ENCODE measurements at regions not wholly inside any gene's neighbourhood (a gene's known extent, or its start where the extent isn't known, plus 50 kb on each side); places are given as distances from the start of the nearest gene placed in this dataset.
"Not testable (repeated sequence)": the region's sequence is repeated elsewhere in the genome, so short reads cannot be mapped to it uniquely, and the experiment has no call there.

DNA sequence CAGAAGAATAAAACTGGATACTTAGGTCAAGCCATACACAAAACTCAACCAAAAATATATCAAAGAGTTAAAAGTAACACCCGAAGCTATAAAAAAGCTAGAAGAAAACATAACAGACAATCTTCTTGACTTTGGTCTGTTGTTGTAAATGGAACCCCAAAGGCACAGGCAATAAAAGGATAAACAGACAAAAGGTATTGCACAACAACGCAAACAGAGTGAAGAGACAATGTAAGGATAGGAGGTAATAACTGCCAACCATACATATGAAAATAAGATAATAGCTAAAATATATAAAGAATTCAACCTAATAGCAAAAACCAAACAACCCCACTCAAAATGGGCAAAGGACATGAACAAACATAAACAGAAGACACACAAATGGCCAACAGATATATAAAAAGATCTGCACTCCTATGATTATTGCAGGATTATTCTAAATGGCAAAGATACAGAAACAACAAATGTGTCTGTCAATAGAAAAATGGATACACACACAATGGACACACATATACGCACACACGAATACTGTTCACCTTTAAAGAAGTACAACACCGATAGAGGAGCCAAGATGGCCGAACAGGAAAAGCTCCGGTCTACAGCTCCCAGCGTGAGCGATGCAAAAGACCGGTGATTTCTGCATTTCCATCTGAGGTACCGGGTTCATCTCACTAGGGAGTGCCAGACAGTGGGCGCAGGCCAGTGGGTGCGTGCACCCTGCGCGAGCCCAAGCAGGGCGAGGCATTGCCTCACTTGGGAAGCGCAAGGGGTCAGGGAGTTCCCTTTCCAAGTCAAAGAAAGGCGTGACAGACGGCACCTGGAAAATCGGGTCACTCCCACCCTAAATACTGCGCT lies 1137.1 kb downstream of the FSCB start:
- no peak for DNase-seq

DNA sequence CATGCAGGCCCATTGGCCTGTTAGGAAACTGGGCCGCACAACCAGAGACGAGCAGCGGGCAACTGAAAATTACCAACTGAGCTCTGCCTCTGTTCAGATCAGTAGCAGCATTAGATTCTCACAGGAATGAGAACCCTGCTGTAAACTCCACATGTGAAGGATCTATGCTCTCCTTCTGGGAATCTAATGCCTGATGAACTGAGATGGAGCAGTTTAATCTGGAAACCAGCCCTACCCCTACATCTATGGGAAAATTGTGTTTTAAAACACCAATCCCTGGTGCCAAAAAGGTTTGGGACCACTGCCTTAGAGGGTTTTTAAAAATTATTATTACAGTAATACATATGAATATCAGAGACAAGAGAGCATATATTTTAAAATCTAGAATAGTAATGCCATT lies 1144.5 kb downstream of the FSCB start:
- no peak for DNase-seq

- no peak for DNase-seq
Measured at GRCh38 chr14:43361751-43362150, 1145.3 kb downstream of the FSCB start.

DNA sequence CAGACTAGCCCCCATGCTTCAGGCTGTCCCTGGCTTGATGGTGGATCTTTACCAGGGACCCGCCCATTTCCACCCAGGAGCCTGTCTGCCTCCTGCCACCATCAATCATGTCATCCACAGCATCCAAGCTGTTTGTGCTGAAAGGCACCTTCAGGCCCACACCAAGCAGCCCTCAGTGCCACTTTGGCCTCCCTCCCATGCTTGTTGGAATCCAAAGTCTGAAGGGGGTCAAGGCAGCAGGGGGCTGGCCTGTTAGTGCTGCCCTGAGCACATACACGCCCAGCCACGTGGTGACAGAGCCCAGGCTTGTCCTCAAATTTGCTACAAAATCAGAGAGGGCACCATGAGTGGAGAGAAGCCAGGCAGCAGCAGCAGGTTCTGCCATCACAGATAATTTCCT lies 1146.8 kb downstream of the FSCB start:
- DNase-seq = no peak

GRCh38 chr14:43359317-43359716 lies 1147.8 kb downstream of the FSCB start:
- DNase-seq = no peak

GRCh38 chr14:43356979-43357545 lies 1150.0 kb downstream of the FSCB start:
- no peak for DNase-seq

DNA sequence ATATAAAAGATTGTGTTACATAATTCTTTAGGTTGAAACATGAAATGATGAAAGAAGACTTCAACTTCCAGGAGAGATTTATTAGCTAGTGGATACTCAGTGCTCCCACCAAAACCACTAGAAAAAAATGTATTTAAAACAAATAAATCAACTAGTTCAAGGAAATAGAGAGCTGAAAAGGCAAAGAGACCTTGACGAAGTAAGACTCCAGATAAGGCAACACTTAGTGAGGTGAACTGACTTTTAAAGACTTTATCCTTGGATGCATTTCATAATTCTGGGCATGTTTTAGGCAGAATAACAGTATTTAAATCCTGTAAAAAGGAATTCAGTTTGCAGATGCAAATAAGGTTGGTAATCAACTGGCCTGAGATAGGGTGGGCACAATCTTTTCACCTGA lies 1150.7 kb downstream of the FSCB start:
- no peak for DNase-seq

- DNase-seq = no peak
Measured at GRCh38 chr14:43341921-43342320, 1165.2 kb downstream of the FSCB start.

DNA sequence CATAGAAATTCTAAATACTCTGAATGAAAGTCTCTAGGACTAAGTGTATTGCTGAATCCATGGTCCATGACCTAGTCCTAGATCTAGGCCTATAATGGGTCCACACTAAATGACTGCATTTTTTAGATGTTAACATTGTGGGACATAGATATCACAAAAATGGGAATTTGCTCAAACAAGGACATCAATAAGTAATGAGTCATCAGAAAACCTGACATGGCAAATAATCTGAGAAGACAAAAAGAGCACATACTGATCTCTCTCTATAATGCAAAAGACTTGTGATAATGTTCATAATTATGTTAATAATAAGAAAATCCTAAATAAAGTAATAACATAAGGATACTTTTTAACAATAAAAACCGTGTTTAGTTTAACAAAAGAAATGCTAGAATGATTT lies 1168.4 kb downstream of the FSCB start:
- DNase-seq = no peak

GRCh38 chr14:43336351-43336750 lies 1170.7 kb downstream of the FSCB start:
- no peak for DNase-seq

- not testable (repeated sequence) for DNase-seq
Measured at GRCh38 chr14:43326501-43327407, 1180.3 kb downstream of the FSCB start.

DNA sequence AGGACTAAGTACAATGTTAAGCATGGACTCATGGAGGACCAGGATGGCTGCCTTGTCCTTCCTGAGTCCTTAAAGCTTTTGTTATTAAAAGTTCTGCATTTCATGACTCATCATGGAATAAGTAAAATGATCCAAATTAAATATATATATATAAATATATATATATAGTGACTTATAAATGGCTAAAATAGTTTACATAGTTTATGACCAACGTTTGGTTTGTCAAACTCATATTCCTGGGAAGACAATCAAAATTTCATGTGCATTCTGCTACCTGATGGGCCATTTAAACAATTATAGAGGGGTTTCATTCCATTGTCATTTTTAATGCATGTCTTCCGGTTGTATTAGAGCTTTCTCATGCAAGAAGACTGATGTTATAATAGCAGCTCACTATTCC lies 1190.7 kb downstream of the FSCB start:
- no peak for DNase-seq

DNA sequence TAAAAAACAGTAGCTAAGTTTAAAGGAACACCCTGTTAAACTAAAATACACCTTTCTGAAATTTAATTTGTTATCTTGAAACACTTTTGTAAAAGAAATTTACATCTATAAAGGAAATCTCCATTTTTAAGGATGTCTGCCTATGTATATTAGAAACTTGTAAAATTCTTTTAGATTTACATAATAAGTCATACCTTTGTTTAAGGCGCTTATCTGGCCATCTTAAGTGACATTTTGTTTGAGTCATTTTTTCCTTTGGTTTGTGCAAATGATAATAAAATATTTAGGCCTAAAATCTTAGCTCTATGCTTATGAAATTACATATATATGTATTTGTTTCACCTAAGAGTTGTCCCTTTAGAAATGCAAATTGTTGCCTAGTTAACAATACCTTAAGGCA lies 1193.4 kb downstream of the FSCB start:
- no peak for DNase-seq

DNA sequence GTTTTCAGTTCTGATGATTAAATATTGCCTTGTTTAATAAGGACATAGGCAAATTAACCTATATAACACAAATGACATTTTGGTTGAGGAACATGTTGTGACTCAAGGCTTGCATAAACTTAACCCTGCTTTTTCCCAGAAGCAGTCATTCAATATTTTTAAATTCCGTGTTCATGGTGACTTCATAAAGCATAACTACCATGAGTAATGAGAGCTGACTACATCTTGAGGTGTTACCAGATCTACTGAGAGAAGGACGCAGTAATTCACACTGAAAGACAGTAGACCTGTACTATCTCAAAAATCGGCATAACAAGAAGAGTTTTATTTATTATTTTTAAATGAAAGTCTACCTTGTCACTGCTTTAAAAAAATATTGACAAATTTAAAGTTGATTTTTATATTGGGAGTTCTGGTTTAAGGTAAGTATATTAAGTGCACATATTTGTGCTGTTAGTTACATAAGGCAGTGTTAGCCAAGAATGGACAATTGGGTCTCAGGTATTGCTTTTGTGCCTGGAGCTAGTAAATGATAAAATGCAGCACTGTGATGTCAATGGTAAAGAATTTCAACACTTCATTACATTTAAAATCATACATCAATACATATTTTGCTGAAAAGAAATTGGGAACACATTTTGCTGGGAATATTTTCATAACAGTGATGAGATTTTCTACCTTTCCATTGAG lies 1198.5 kb downstream of the FSCB start:
- DNase-seq = no peak

DNA sequence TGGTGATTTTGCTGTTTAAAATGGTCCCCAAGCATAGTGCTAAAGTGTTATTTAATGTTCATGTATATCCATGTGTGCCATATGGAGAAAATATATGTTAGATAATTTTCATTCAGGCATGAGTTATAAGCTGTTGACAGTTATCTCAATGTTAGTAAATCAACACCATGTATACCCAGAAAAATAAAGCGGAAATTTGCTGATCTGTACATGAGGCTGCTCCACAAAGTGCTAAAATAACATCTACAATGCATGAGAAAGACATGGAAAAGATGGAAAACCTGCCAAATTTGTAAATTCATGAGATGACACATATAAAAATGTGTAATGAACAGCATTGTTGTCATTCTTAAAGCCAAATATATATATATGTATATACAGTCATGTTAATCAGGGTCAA lies 1199.2 kb downstream of the FSCB start:
- no peak for DNase-seq

DNA sequence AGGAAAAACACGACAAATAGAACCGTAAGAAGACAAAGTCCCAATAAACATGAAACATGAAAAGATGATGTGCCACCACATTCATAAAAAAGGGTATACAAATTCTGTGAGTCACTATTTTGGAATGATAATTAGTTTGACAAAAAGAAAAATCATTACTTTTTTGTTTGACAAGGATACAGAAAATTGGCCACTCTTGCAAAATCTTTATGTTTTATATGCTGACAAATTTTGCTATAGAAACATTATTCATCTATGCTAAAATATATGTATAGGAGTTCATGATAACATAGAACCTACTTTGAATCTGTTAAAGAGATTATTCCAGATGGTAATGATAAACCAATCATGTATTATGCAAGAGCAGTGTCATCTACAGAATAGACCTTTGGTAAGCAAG lies 1201.0 kb downstream of the FSCB start:
- no peak for DNase-seq

GRCh38 chr14:43297794-43298193 lies 1209.3 kb downstream of the FSCB start:
- DNase-seq = no peak

DNA sequence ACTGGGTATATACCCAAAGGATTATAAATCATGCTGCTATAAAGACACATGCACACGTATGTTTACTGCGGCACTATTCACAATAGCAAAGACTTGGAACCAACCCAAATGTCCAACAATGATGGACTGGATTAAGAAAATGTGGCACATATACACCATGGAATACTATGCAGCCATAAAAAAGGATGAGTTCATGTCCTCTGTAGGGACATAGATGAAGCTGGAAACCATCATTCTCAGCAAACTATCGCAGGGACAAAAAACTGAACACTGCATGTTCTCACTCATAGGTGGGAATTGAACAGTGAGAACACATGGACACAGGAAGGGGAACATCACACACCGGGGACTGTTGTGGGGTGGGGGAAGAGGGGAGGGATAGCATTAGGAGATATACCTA lies 1211.0 kb downstream of the FSCB start:
- not testable (repeated sequence) for DNase-seq

GRCh38 chr14:43285575-43285974 lies 1221.5 kb downstream of the FSCB start:
- no peak for DNase-seq

DNA sequence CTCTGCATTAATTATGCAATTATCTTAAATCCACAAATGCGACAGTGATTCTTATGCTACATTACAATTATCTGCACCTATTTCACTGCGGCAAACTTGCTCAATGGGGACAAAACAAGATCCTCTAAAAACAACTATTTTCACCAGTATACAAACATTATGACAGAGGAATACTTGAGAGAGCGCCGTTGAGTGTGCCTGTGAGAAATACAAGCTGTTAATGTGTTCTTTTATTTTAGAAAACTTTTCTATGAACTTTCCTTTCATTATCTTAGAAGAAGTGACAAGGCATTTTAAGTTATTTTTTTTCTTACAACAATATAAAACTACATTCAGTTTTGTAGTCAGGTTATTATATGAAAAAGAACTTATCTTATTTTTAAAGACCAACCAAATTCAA lies 1247.0 kb downstream of the FSCB start:
- no peak for DNase-seq

GRCh38 chr14:43258396-43258795 lies 1248.7 kb downstream of the FSCB start:
- DNase-seq = no peak

- DNase-seq = not testable (repeated sequence)
Measured at GRCh38 chr14:43256996-43257395, 1250.1 kb downstream of the FSCB start.

GRCh38 chr14:43252866-43253265 lies 1254.2 kb downstream of the FSCB start:
- DNase-seq = no peak
